KMS-11 (cell line): ENCODE measurements at regions not wholly inside any gene's neighbourhood (a gene's known extent, or its start where the extent isn't known, plus 50 kb on each side); places are given as distances from the start of the nearest gene placed in this dataset.

Experiments
- H2AFZ ChIP-seq: fragments of 200-600 bp; sonication (generic); 2 replicates; pipeline ENCODE4 v1.6.1; 2016; ENCODE audit warnings: antibody characterized with exemption, mixed run types, low read depth
- H3K27ac ChIP-seq: fragments of 200-600 bp; sonication (generic); 2 replicates; pipeline ENCODE4 v1.6.1; 2016; ENCODE audit warnings: mild to moderate bottlenecking, mixed run types
- H3K27me3 ChIP-seq: fragments of 200-600 bp; sonication (generic); 2 replicates; pipeline ENCODE4 v1.6.1; 2017; ENCODE audit warnings: mild to moderate bottlenecking, low read depth, mixed run types, moderate library complexity; ENCODE audit not compliant: insufficient read depth
- H3K36me3 ChIP-seq: fragments of 200-600 bp; sonication (generic); 2 replicates; pipeline ENCODE4 v1.6.1; 2017; ENCODE audit warnings: mild to moderate bottlenecking, mixed run types; ENCODE audit not compliant: insufficient read depth
- H3K4me1 ChIP-seq: fragments of 200-600 bp; sonication (generic); 2 replicates; pipeline ENCODE4 v1.6.1; 2016; ENCODE audit warnings: mild to moderate bottlenecking, low read depth, mixed run types; ENCODE audit not compliant: poor library complexity, severe bottlenecking
- H3K4me2 ChIP-seq: fragments of 200-600 bp; sonication (generic); 2 replicates; pipeline ENCODE4 v1.7.0; 2016; ENCODE audit warnings: mild to moderate bottlenecking, mixed run types
- H3K4me3 ChIP-seq: fragments of 200-600 bp; sonication (generic); IDR thresholded peaks from 2 replicates; pipeline ENCODE4 v1.6.1; 2017; ENCODE audit warnings: low read depth, low read length, mixed read lengths; ENCODE audit not compliant: insufficient read depth
- H3K79me2 ChIP-seq: fragments of 200-600 bp; sonication (generic); 2 replicates; pipeline ENCODE4 v1.6.1; 2016; ENCODE audit warnings: low read depth, mixed run types; ENCODE audit not compliant: insufficient read depth
- H3K9ac ChIP-seq: fragments of 200-600 bp; sonication (generic); 2 replicates; pipeline ENCODE4 v1.6.1; 2016; ENCODE audit warnings: mild to moderate bottlenecking, mixed run types
- H4K20me1 ChIP-seq: fragments of 200-600 bp; sonication (generic); 2 replicates; pipeline ENCODE4 v1.6.1; 2016; ENCODE audit warnings: mild to moderate bottlenecking, mixed run types; ENCODE audit not compliant: insufficient read depth
- CTCF ChIP-seq: fragments of 200-600 bp; sonication (generic); conservative IDR thresholded peaks from 2 replicates; pipeline ENCODE4 v1.6.1; 2017; ENCODE audit warnings: low read depth, mild to moderate bottlenecking, antibody characterized with exemption, low read length, moderate library complexity, mixed read lengths

GRCh38 chr3:168327856-168328255 is 232.1 kb upstream of the GOLIM4 start:
- Histone ChIP-seq H3K4me2 (no peak overlapping the region), H3K27ac (no peak overlapping the region), H3K27me3 (no peaks in the 10 kb centered on the region), H3K36me3 (no peaks in the 10 kb centered on the region), H3K4me1 (no peaks in the 10 kb centered on the region), H3K79me2 (no peaks in the 10 kb centered on the region), H4K20me1 (no peaks in the 10 kb centered on the region), H2AFZ (no peak overlapping the region), H3K9ac (no peak overlapping the region), H3K4me3 (no peak overlapping the region)
- TF ChIP-seq CTCF: no peak

GRCh38 chr3:168325684-168326083 is 230.0 kb upstream of the GOLIM4 start:
- H3K36me3 ChIP-seq: no peaks in the 10 kb centered on the region
- no peaks in the 10 kb centered on the region for H4K20me1 ChIP-seq
- H3K27ac ChIP-seq: no peak overlapping the region
- H3K79me2 ChIP-seq: no peaks in the 10 kb centered on the region
- no peaks in the 10 kb centered on the region for H3K4me1 ChIP-seq
- TF ChIP-seq CTCF: no peak
- no peak overlapping the region for H3K4me2 ChIP-seq
- no peak overlapping the region for H3K9ac ChIP-seq
- H3K4me3 ChIP-seq: no peak overlapping the region
- H2AFZ ChIP-seq: no peak overlapping the region
- H3K27me3 ChIP-seq: no peaks in the 10 kb centered on the region

DNA sequence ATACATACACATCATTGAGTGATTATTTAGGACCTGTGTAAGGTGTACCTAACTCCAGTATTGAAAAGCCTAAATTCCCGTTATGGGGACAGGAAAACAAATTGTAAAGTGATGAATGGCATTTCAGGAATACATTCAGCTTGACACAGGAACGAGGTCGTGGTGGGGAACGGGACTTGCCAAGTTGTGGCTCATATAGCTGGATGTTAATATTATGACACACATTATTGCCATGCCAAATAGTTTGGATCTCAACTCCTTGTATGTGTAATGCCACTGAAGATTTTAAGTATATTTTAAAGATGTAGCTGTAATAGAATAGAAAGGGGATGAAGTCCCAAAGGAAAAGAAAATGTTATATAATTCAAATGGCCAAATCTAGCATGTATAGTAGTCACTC is 227.2 kb upstream of the GOLIM4 start:
- H3K36me3 ChIP-seq: no peaks in the 10 kb centered on the region
- no peak overlapping the region for H2AFZ ChIP-seq
- H3K4me2 ChIP-seq: no peak overlapping the region
- H3K27me3 ChIP-seq: no peaks in the 10 kb centered on the region
- no peak for TF ChIP-seq CTCF
- no peaks in the 10 kb centered on the region for H4K20me1 ChIP-seq
- no peak overlapping the region for H3K27ac ChIP-seq
- H3K4me3 ChIP-seq: no peak overlapping the region
- no peak overlapping the region for H3K9ac ChIP-seq
- no peaks in the 10 kb centered on the region for H3K4me1 ChIP-seq
- no peaks in the 10 kb centered on the region for H3K79me2 ChIP-seq

DNA sequence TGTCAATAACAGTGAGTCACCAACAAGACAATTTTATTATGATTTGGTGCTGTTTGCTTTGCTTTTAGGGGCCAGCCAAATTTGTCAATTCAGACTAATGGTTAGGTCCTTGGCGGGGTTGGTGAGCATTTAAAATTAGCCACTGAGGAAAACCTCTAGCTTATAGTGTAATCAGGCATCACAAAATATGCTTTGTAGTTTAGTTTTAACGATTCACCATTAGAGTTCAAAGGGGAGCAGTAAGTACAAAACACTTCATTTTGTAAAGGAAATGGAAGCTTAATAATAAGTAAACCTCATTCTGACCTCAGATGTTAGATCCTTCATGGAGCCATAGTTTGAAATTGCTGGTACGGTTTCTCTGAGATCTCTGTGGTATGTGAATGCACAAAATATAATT is 218.4 kb upstream of the GOLIM4 start:
- Histone ChIP-seq H3K79me2 (no peaks in the 10 kb centered on the region), H3K9ac (no peak overlapping the region), H4K20me1 (no peaks in the 10 kb centered on the region), H3K36me3 (no peaks in the 10 kb centered on the region), H3K4me3 (no peak overlapping the region), H3K27ac (no peak overlapping the region), H3K4me2 (no peak overlapping the region), H3K27me3 (no peaks in the 10 kb centered on the region), H2AFZ (no peak overlapping the region), H3K4me1 (no peaks in the 10 kb centered on the region)
- TF ChIP-seq CTCF: no peak

DNA sequence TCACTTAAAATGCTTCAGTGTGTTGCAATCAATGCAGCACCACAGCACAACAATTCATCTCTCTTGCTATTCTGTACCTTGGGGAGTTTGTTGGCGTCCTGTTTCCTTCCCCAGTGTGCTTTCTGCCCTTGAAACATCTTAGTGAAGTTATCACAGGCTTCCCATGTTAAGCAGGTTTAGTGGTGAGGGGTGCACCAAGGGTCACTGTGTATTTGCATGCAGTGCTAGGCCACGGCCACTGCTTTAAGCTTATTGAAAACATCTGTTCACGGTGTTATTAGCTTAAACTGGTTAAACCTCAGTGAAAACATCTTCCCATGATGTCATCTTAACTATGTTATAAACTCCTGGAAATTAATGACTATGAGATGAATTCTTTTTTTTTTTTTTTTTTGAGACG is 217.3 kb upstream of the GOLIM4 start:
- no peaks in the 10 kb centered on the region for H3K4me1 ChIP-seq
- H3K79me2 ChIP-seq: no peaks in the 10 kb centered on the region
- TF ChIP-seq CTCF: no peak
- no peak overlapping the region for H2AFZ ChIP-seq
- no peak overlapping the region for H3K27ac ChIP-seq
- H3K36me3 ChIP-seq: no peaks in the 10 kb centered on the region
- H3K4me2 ChIP-seq: no peak overlapping the region
- H3K27me3 ChIP-seq: no peaks in the 10 kb centered on the region
- no peak overlapping the region for H3K4me3 ChIP-seq
- H4K20me1 ChIP-seq: no peaks in the 10 kb centered on the region
- no peak overlapping the region for H3K9ac ChIP-seq
